Cardiac muscle cell (in vitro differentiated cells and primary cell): ENCODE measurements at regions not wholly inside any gene's neighbourhood (a gene's known extent, or its start where the extent isn't known, plus 50 kb on each side); places are given as distances from the start of the nearest gene placed in this dataset.

Experiments used
- DNase-seq, 2 donors: peaks; one replicate each; pipeline versions ENCODE4 v3.0.0 to v3.0.0-alpha.2; 2010 to 2017; ENCODE audit warnings: low read depth in 1 of 2, low spot score in 1 of 2
- H3K27ac ChIP-seq: fragments of 200-600 bp; sonication (generic); 2 replicates; pipeline ENCODE4 v1.5.1; 2016
- H3K27me3 ChIP-seq: fragments of 200-600 bp; sonication (generic); 2 replicates; pipeline ENCODE4 v1.6.0; 2016; ENCODE audit warnings: control low read depth
- H3K36me3 ChIP-seq: fragments of 200-600 bp; sonication (generic); 2 replicates; pipeline ENCODE4 v1.5.1; 2016; ENCODE audit warnings: control low read depth
- H3K4me1 ChIP-seq: fragments of 200-600 bp; sonication (generic); 2 replicates; pipeline ENCODE4 v1.8.1; 2017; ENCODE audit warnings: low read depth, mild to moderate bottlenecking, mixed run types
- H3K4me3 ChIP-seq: fragments of 200-600 bp; sonication (generic); 2 replicates; pipeline ENCODE4 v1.5.1; 2016; ENCODE audit warnings: mild to moderate bottlenecking
- H3K9me3 ChIP-seq: fragments of 200-600 bp; sonication (generic); 2 replicates; pipeline ENCODE4 v1.5.1; 2017; ENCODE audit warnings: low read depth, mild to moderate bottlenecking, control low read depth
- CTCF ChIP-seq: IDR thresholded peaks from 2 replicates; pipeline ENCODE4 v1.5.1; 2012; ENCODE audit warnings: low read depth, mild to moderate bottlenecking, low read length

GRCh38 chr7:156117542-156118247, 305.4 kb upstream of the SHH start:
- H3K36me3 ChIP-seq = no peaks in the 10 kb centered on the region
- H3K27me3 ChIP-seq = no peaks in the 10 kb centered on the region
- H3K27ac ChIP-seq = no peak overlapping the region
- H3K4me3 ChIP-seq = no peak overlapping the region
- H3K9me3 ChIP-seq = no peaks in the 10 kb centered on the region
- TF ChIP-seq CTCF = no peak
- no peaks in the 10 kb centered on the region for H3K4me1 ChIP-seq
- DNase-seq = no peak

- no peaks in the 10 kb centered on the region for H3K27me3 ChIP-seq
Observed at GRCh38 chr7:156116514-156117215, 304.4 kb upstream of the SHH start.

GRCh38 chr7:156115582-156115981, 303.3 kb upstream of the SHH start:
- H3K4me1 ChIP-seq = no peaks in the 10 kb centered on the region
- no peak overlapping the region for H3K27ac ChIP-seq
- no peak for TF ChIP-seq CTCF
- no peak overlapping the region for H3K4me3 ChIP-seq
- DNase-seq = no peak
- H3K36me3 ChIP-seq = no peaks in the 10 kb centered on the region
- no peaks in the 10 kb centered on the region for H3K27me3 ChIP-seq
- no peaks in the 10 kb centered on the region for H3K9me3 ChIP-seq

More at GRCh38 chr7:156116514-156117215, 304.4 kb upstream of the SHH start:
- Histone ChIP-seq H3K9me3 (no peaks in the 10 kb centered on the region), H3K4me1 (no peaks in the 10 kb centered on the region), H3K4me3 (no peak overlapping the region), H3K36me3 (no peaks in the 10 kb centered on the region), H3K27ac (no peak overlapping the region)
- no peak for DNase-seq
- TF ChIP-seq CTCF = no peak

GRCh38 chr7:156113731-156114130, 301.5 kb upstream of the SHH start:
- no peaks in the 10 kb centered on the region for H3K27me3 ChIP-seq
- DNase-seq = no peak
- H3K4me3 ChIP-seq = no peak overlapping the region
- TF ChIP-seq CTCF = no peak
- no peak overlapping the region for H3K27ac ChIP-seq
- H3K9me3 ChIP-seq = no peaks in the 10 kb centered on the region
- H3K4me1 ChIP-seq = no peaks in the 10 kb centered on the region
- H3K36me3 ChIP-seq = no peaks in the 10 kb centered on the region

- H3K27me3 ChIP-seq = no peaks in the 10 kb centered on the region
- TF ChIP-seq CTCF = no peak
Observed at GRCh38 chr7:156109988-156110387, 297.7 kb upstream of the SHH start.

More at GRCh38 chr7:156109988-156110387, 297.7 kb upstream of the SHH start:
- Histone ChIP-seq H3K27ac (no peak overlapping the region), H3K9me3 (no peaks in the 10 kb centered on the region), H3K4me1 (no peaks in the 10 kb centered on the region), H3K36me3 (no peaks in the 10 kb centered on the region), H3K4me3 (no peak overlapping the region)
- no peak for DNase-seq
